ENCODE measurements at regions not wholly inside any gene's neighbourhood (a gene's known extent, or its start where the extent isn't known, plus 50 kb on each side); places are given as distances from the start of the nearest gene placed in this dataset.

DNA sequence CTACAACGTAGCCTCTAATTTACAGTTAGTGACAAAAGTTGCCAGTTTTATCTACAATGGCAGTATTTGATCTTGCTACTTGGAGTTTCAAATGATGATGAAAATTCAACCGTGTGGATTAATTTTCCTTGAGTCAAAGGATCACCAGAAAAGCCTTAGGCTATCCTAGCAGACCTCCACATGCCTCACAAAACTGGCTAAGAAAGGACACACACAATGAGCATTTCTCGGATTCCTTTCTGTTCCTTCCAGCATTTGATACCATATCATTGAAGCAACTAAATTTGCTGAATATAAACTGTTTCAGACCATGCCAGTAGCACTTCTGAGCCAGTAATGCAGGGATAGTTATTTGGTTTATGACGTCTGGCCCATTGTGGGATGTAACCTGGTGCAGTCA, 587.4 kb upstream of the MDFIC2 start:
- DNase-seq (ENCODE audit: low spot score): no peak
- intact Hi-C loops (cut with DNase I): loop anchor here in 1 of 2 donors (10.0 kb wide), 1 partner anchor 1725 kb away; no protein-coding TSS in a partner anchor

DNA sequence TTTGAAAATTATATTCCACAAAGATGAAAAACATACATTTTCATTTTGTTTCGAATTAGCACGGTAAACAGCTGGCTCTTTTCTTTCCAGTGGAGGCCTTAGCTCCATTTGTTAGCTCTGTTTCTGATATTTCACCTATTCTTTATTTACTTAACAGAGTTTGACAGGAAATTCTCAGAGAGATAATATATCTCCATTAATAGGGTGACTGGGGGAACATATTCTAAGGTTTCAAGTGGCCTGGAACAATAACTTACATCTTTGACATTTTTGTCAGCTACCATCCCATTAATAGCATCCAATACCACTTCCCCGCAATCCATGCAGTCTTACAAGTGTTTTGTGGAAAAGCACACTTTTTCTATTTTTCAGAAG, 577.6 kb upstream of the MDFIC2 start:
- intact Hi-C loops (cut with DNase I): loop anchor here in 1 of 2 donors (10.0 kb wide), 1 partner anchor 1715 kb away; no protein-coding TSS in a partner anchor
- no peak for DNase-seq (ENCODE audit: low spot score)

DNA sequence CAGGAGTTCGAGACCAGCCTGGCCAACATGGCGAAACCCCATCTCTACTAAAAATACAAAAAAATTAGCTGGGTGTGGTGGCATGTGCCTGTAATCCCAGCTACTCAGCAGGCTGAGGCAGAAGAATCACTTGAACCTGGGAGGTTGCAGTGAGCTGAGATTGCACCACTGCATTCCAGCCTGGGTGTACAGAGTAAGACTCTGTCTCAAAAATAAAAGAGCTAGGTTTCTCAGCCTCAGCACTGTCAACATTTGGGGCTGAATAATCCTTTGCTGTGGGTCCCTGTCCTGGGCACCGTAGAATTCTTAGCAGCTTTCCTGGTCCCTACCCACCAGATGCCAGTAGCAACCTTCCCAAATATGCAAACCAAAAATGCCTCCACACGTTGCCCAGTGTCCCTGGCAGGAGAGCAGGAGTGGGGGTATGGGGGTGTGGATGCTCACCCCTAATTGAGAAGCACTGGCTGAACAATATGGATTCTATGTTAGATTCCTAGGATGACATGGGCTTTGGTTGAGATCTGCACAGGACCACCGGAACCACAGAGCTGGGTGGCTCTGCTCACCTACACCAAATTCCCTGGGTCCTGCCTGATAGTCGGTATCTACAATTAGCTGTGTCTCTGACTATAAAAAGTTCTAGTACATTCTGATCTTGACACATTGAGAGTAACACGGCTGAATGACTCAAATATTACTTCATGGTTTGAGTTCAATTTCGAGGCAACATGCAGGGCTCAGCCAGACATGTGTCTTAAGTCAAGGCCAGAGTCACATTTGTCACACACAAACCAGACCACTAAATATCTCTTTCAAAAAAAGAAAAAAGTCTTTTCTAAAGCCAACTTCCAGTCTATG, 577.0 kb upstream of the MDFIC2 start:
- no peak for DNase-seq (ENCODE audit: low spot score)
- intact Hi-C loops (cut with DNase I): loop anchor here in 1 of 2 donors (10.0 kb wide), 1 partner anchor 1715 kb away; no protein-coding TSS in a partner anchor

DNA sequence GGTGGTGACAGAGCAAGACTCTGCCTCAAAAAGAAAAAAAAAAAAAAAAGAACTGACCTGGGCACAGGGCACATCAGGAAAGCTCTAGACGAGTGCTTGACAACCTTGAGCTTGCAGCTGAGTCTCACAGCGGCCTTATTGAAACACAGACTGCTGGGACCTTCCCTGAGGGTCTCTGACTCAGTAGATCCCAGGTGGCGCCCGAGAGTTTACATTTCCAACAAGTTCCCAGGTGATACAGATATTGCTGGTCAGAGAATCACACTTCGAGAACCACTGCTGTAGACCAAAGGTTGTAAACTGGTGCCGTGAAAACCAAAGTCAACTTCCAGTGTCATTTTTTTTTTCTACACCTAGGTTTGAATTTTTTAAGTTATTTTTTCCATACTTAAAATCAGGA, 573.2 kb upstream of the MDFIC2 start:
- intact Hi-C loops (cut with DNase I): no loop called here
- no peak for DNase-seq (ENCODE audit: low spot score)

DNA sequence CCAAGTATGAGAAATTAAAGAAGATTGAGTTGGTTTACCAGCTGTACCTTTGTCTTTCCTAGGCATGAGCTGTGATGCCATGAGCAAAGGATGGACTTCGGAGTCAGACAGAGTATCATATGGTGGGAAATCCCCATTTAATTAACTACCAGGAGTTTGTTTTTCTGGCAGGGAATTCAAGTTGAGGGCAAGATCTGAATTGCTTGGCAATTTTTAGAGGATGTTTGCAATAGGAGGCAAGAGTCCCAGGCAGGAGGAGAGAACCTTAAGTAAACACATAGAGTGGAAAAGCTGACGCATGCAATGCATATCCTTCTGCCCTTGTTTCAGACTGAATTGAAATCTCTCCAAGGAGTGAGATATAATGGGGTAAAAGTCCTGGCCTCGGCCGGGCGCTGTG, 569.7 kb upstream of the MDFIC2 start:
- intact Hi-C loops (cut with DNase I): no loop called here
- DNase-seq (ENCODE audit: low spot score): no peak

DNA sequence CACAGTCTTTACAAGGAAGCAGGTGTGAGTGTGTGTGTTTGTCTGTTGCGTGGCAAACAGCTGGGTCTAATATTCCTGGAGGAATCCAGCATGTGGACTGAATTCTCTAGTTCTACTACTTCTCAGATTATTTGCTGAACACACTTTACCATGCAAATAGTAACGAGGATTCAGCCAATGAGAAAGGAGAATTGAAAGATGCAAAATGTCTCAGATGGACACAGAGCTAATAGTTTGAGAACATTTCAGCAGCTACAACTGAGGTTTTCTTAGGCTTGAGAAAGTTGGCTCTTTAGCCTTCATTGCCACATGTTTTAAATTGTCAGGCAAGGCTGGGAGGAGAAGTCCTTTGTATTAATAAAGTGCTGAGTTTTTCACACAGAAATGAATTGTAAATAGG, 568.0 kb upstream of the MDFIC2 start:
- no peak for DNase-seq (ENCODE audit: low spot score)
- intact Hi-C loops (cut with DNase I): no loop called here

DNA sequence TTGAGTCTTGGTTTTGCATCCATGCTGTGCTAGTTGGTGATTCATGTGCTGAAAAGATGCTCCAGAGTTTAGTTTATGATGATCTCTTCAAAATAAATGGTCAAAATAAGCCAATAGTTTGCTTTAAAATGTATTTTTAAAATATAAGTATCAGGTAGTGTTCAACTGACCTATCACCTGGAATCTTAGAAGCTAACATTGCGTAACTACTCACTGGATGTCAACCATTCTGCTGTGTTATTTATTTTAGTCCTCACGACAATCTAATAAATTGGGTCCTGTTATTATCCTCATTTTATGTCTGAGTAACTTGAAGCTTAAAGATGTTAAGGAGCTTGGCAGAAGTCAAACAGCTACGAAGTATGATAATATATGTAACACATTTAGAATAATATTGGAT, 563.7 kb upstream of the MDFIC2 start:
- DNase-seq (ENCODE audit: low spot score): no peak
- intact Hi-C loops (cut with DNase I): no loop called here

DNA sequence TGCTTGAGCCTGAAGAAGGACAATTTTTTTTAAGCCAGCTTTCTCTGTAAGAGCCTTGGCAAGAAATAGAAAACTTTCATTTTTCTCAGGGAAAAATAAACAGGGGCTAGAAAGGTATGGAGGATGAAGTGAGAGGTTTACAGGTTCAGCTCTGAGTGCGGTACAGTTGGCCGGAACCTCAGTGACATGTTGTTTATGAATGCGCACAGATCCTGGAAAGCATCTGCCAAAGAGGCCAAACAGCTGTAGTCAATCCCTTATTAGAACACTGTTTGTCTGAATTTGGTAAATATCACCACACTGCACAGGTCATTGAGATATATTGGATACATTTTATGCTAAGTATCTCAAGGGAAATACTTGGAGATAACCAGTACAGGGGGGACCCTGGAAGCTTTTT, 561.8 kb upstream of the MDFIC2 start:
- DNase-seq (ENCODE audit: low spot score): no peak
- intact Hi-C loops (cut with DNase I): no loop called here

DNA sequence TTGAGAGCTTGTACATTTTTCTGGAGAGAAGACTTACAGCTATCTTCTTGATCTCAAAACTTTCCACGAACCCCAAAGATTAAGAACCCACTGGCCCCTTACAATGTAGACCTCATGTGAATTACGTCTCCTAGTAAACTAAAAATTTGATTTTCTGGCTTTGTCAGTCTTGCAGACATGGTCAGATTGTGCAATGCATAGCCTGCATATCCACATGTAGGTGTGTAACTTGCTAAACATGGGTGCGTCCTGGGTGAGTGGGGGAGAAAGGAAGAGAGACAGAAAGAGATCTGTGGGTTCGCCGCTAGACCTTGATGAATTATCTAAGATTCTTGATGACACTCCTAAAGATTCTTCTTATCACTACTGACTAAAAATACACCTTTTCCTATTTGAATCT, 561.2 kb upstream of the MDFIC2 start:
- intact Hi-C loops (cut with DNase I): no loop called here

DNA sequence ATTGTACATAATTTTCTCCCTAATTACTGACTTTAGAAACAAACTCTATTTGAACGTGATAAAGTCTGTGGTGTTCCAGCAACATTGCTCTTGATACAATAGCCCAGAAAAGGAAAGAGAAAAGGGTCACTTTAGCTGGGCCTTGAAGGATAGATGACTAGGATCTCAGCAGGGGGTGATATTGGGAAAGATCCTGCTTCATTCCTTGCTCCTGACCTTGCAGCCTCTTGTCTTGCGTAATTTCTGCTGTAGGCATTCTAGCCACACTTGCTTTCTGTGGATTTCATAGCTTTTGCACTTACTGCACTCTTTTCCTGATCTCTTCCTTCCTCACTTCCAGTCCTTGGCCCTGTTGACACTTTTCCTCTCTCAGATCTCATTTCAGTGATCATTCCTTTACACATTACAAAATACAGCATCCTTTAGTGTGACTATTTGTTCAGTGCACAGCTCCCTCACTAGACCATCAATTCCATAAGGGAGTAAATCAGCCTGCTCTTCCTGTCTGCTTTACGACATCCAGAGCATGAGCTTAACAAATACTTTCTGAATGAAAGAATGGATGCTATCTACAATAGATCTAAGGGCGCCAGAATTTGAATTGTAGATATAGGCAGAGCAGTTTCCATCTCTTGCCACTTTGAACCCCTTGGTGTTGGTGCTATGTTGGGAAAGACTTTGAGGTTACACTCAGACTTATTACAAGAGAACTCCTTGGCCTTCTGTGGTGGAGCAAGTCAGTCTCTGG, 559.6 kb upstream of the MDFIC2 start:
- intact Hi-C loops (cut with DNase I): no loop called here
- no peak for DNase-seq (ENCODE audit: low spot score)

More for the DNA sequence above, 561.2 kb upstream of the MDFIC2 start:
- no peak for DNase-seq (ENCODE audit: low spot score)

DNA sequence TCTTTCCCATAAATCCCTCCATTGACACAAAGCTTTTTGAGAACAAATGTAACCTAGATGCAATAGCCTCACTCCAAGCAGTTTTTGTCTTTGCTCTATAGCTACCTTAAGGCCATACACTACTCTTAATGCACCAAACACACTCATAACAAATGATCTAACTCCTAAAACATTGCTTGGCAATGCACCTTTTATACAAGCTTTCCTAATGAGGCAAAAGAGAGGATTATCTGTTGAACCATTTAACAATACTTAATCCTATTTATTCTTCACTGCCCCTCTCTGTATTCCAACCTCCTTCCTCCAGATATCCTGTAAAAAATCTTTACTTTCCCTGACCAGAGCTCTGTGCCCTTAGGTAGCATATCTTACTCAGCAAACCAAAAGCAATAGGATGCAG, 558.1 kb upstream of the MDFIC2 start:
- no peak for DNase-seq (ENCODE audit: low spot score)
- intact Hi-C loops (cut with DNase I): no loop called here

DNA sequence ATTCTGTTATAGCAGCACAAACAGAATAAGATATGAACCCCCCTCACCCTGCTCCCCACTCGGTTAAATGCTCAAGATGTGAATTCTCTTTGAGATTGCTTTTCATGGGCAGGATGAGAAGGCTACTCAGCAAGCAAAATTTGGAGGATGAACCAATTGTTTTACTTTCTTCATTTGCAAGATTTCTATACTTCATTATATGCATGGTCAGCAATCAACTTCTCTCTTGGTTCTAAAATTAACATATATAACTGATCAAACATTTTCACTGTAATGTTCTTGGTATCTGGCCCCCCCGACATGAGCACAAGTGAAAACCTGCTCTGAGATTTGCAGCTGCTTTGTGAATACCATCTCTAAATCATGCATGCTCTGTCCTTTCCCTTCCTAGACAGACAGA, 556.1 kb upstream of the MDFIC2 start:
- no peak for DNase-seq (ENCODE audit: low spot score)
- intact Hi-C loops (cut with DNase I): no loop called here

DNA sequence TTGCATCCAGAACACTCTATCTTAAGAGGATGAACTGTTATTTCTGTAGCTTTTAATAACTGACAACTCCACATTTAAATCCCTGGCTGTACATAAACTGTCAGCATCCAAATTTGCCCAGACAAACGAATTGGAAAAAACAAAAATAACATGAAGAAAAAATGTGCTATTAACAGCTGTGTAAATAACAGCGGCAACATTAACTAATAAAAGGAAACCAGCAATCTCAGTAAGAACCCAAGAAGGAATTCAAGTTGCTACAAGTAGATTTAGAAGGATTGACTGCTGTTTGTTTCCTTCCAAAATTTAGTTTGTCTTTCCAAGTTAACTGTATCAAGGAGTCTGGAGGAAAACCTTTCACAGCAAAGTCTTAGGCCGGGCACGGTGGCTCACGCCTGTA, 550.6 kb upstream of the MDFIC2 start:
- intact Hi-C loops (cut with DNase I): no loop called here
- DNase-seq (ENCODE audit: low spot score): no peak

DNA sequence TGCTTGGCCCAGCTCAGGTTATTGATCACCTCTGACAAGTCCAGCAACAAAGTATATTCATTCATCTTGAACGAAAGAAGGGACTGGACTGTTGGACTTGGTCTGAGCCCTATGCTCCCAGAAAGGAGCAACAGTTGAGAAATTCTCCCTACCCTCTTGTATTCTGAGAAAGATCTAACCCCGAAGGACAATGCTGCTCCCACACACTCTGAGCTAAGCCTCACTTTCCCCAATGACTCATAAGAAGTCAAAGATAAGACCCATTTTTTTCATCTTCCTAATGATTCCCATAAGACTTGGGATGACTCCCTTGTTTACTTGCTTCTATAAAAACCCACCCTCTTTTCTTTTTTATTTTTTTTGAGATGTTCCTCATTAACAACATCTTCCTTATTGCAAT, 549.4 kb upstream of the MDFIC2 start:
- DNase-seq (ENCODE audit: low spot score): no peak
- intact Hi-C loops (cut with DNase I): no loop called here

DNA sequence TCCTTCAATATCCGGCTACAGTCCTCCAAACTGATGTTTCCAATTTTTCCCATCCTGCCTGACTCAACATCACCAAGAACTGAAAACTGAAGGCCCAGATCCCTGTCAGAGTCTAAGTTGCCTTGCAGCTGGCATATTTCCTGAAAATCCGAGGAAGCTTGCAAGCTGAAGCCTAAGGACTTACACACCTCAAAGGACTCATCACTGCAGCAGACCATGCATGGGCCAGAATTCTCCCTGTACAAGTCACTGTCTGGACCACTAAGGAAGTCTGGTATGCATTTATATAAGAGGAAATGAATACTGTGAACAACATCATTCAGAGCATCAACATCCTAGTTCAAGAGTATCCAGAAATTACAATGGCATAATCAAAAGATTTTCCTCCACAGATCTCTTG, 548.8 kb upstream of the MDFIC2 start:
- intact Hi-C loops (cut with DNase I): no loop called here
- no peak for DNase-seq (ENCODE audit: low spot score)

DNA sequence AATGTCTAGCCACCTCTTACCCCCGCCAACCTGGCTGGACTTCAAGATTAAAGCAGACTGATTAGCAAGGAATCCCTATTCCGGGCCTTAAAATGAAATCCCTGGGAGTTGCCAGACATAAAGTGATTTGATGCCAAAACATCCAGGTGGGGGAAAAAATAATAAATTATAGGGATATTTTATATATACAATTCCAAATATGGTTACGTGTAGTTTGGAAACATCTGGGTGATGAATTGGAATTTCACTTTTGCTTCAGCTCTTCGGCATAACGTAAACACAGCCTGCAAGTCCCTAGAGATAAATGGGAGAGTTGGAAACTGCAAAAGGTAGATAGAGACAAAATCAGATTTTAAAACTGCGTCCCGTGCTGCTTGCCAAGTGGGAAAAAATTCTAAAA, 545.5 kb upstream of the MDFIC2 start:
- intact Hi-C loops (cut with DNase I): no loop called here
- DNase-seq (ENCODE audit: low spot score): no peak

DNA sequence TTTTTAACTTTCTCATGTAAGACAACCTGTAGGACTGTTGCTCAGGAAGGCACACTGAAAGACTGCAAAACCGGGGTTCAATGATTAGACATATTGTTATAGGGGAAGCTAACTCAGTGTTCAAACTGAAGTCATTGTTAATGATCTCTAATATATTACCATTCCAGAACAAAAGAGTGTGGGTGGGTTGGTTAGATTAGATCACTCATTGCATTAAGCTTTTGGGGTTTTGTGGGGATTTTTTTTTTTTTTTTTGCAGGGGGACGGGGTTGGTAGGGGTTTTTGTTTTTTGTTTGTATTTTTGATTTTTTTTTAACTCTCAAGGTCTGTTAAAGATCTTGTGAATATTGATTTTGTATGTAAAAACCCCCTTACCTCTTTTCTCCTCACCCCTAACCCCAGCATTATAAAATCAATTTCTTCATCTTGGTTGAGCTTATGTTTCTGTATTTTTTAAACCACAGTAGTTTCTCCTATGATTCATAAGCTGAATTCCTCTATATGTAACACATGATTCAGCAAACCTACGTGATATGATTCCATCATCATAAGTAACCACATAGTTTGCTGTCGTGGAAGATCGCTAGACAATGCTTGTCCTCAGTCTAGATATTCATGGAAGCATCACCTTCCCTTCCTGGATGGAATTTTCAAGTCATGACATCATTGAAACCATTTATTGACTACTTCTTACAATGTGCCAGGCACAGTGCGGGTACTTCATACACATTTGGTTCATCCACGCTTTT, 544.1 kb upstream of the MDFIC2 start:
- no peak for DNase-seq (ENCODE audit: low spot score)
- intact Hi-C loops (cut with DNase I): no loop called here

DNA sequence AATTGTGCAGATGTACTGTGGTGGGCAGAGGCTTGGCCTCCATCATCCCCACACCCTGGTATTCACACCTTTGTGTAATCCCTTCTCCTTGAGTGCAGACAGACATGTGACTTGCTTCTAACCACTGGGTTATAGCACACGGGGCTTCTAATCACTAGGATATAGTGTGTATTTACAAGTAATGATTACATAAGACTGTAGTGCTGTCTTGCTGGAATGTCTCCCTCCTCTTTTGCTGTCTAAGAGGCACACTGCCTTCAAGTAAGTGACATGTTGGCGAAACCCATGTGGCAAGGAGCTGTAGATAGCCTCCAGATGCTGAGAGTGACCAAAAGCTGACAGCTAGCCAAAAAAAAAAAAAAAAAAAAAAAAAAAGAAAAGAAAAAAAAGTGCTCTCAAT, 542.7 kb upstream of the MDFIC2 start:
- no peak for DNase-seq (ENCODE audit: low spot score)
- intact Hi-C loops (cut with DNase I): no loop called here

DNA sequence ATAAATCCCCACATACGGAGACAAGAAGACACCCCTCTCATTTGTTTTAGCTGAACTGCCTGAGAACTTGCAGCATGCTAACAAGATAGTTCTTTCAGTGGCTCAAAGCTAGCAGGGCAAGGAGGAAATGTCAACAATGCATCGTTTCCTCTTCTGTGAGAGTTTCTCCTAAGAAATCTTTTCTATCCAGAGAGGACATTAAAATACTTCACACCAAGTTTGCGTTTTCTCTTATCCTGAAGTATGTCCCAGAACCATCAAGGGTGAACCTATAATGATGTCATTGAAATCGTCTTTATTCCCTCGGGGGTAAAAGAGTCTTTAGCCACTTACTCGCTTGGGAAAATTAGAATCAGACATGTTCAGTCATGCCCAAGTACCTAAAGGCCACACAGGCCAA, 541.7 kb upstream of the MDFIC2 start:
- no peak for DNase-seq (ENCODE audit: low spot score)
- intact Hi-C loops (cut with DNase I): no loop called here
